ENCODE measurements at regions not wholly inside any gene's neighbourhood (a gene's known extent, or its start where the extent isn't known, plus 50 kb on each side); places are given as distances from the start of the nearest gene placed in this dataset.

DNA sequence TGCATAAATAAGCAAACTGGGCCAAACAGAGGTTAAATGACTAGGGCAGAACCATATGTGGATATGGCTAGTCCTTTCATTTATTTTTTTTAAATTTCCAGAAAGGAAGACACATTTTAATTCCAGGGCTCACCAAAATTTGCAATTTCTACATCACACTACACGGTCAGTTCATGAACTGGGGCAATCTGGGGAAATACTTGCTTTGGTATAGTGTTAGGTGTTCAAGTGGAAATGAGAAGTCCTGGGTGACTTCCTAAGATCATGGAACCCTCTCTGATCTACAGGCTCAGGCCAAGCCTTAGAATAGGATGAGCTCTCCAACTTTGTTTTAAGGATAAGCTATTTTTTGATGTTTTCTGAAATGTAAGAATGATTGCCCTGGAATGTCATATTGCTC is 128.6 kb upstream of the SPACA1 start:
- Histone ChIP-seq H3K4me2 (ENCODE audit: control insufficient read depth, extremely low read depth, insufficient read depth, low read depth, low read length) (no peak overlapping the region), H3K9ac (ENCODE audit: control insufficient read depth, extremely low read depth, insufficient read depth, low read length) (no peak overlapping the region), H3K9me1 (ENCODE audit: control insufficient read depth, extremely low read depth, insufficient read depth, low read length) (no peaks in the 10 kb centered on the region), H4K20me1 (ENCODE audit: control insufficient read depth, extremely low read depth, insufficient read depth, low read length) (no peaks in the 10 kb centered on the region), H3K27ac (ENCODE audit: control insufficient read depth, insufficient read depth, low read length) (no peak overlapping the region), H3K4me1 (ENCODE audit: control insufficient read depth, extremely low read depth, insufficient read depth, low read length) (no peaks in the 10 kb centered on the region), H3K36me3 (ENCODE audit: control insufficient read depth in 2 of 2, extremely low read depth in 1 of 2, insufficient read depth in 2 of 2, low read length in 2 of 2) (no peaks in the 10 kb centered on the region), H2AFZ (ENCODE audit: control insufficient read depth, low read length) (no peak overlapping the region), H3K27me3 (ENCODE audit: control insufficient read depth, extremely low read depth, insufficient read depth, low read length) (peaks cover 26% of the 10 kb centered on the region), H3K4me3 (ENCODE audit: control insufficient read depth in 2 of 3, extremely low read depth in 1 of 3, insufficient read depth in 2 of 3, low read depth in 1 of 3, low read length in 3 of 3) (no peak overlapping the region), H3K9me3 (ENCODE audit: control insufficient read depth, low read depth, low read length) (no peaks in the 10 kb centered on the region), H3K79me2 (ENCODE audit: control insufficient read depth, insufficient read depth, low read length) (no peaks in the 10 kb centered on the region)
- TF ChIP-seq EZH2 (IDR thresholded peaks at IDR 0.05; ENCODE audit: low read length): no peak
- TF ChIP-seq, protein P1, sequence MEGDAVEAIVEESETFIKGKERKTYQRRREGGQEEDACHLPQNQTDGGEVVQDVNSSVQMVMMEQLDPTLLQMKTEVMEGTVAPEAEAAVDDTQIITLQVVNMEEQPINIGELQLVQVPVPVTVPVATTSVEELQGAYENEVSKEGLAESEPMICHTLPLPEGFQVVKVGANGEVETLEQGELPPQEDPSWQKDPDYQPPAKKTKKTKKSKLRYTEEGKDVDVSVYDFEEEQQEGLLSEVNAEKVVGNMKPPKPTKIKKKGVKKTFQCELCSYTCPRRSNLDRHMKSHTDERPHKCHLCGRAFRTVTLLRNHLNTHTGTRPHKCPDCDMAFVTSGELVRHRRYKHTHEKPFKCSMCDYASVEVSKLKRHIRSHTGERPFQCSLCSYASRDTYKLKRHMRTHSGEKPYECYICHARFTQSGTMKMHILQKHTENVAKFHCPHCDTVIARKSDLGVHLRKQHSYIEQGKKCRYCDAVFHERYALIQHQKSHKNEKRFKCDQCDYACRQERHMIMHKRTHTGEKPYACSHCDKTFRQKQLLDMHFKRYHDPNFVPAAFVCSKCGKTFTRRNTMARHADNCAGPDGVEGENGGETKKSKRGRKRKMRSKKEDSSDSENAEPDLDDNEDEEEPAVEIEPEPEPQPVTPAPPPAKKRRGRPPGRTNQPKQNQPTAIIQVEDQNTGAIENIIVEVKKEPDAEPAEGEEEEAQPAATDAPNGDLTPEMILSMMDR (optimal IDR thresholded peaks at IDR 0.05 in 1 of 3, IDR thresholded peaks at IDR 0.05 in 1 of 3, conservative IDR thresholded peaks at IDR 0.05 in 1 of 3; ENCODE audit: extremely low read depth in 1 of 3, insufficient read depth in 2 of 3, low read length in 3 of 3): no peak
- DNase-seq (ENCODE audit: low read depth, low spot score) (no peak), FAIRE-seq (no peak)
- dilution Hi-C loops (cut with MboI; ENCODE audit: extremely low pct_ligation_motif_present, low sequenced_read_pairs): no loop called here

DNA sequence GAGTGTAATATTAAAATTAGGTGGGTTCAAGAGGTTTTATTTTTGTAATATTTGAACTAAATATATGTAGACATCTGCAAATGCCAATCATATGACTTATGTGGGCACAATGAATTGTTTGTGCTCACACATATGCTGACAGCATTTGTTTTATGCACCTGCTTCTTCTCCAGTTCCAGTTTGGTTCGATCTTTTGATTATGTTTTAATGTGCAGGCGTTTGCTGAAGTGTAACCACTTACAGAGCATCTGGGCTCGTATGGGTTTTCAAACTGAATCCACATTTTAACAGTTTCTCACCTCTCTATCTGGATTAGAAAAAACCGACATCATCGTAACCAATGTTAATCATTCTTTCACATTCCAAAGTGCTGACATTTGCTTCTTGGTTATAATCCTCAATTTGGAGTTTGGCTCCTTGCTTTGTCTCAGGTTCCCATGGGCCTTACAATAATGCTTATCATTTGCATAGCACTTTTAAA is 129.1 kb upstream of the SPACA1 start:
- Histone ChIP-seq H4K20me1 (ENCODE audit: control insufficient read depth, extremely low read depth, insufficient read depth, low read length) (no peaks in the 10 kb centered on the region), H2AFZ (ENCODE audit: control insufficient read depth, low read length) (no peak overlapping the region), H3K27ac (ENCODE audit: control insufficient read depth, insufficient read depth, low read length) (no peak overlapping the region), H3K9me3 (ENCODE audit: control insufficient read depth, low read depth, low read length) (no peaks in the 10 kb centered on the region), H3K79me2 (ENCODE audit: control insufficient read depth, insufficient read depth, low read length) (no peaks in the 10 kb centered on the region), H3K27me3 (ENCODE audit: control insufficient read depth, extremely low read depth, insufficient read depth, low read length) (peaks cover 26% of the 10 kb centered on the region), H3K9me1 (ENCODE audit: control insufficient read depth, extremely low read depth, insufficient read depth, low read length) (no peaks in the 10 kb centered on the region), H3K36me3 (ENCODE audit: control insufficient read depth in 2 of 2, extremely low read depth in 1 of 2, insufficient read depth in 2 of 2, low read length in 2 of 2) (no peaks in the 10 kb centered on the region), H3K4me3 (ENCODE audit: control insufficient read depth in 2 of 3, extremely low read depth in 1 of 3, insufficient read depth in 2 of 3, low read depth in 1 of 3, low read length in 3 of 3) (no peak overlapping the region), H3K4me2 (ENCODE audit: control insufficient read depth, extremely low read depth, insufficient read depth, low read depth, low read length) (no peak overlapping the region), H3K9ac (ENCODE audit: control insufficient read depth, extremely low read depth, insufficient read depth, low read length) (no peak overlapping the region), H3K4me1 (ENCODE audit: control insufficient read depth, extremely low read depth, insufficient read depth, low read length) (no peaks in the 10 kb centered on the region)
- FAIRE-seq: no peak
- DNase-seq (ENCODE audit: low read depth, low spot score): no peak
- TF ChIP-seq, protein P1 (optimal IDR thresholded peaks at IDR 0.05 in 1 of 3, IDR thresholded peaks at IDR 0.05 in 1 of 3, conservative IDR thresholded peaks at IDR 0.05 in 1 of 3; ENCODE audit: extremely low read depth in 1 of 3, insufficient read depth in 2 of 3, low read length in 3 of 3): no peak
- no peak for TF ChIP-seq EZH2 (IDR thresholded peaks at IDR 0.05; ENCODE audit: low read length)
- dilution Hi-C loops (cut with MboI; ENCODE audit: extremely low pct_ligation_motif_present, low sequenced_read_pairs): no loop called here
